C1 segment of cervical spinal cord (tissue), 14 donors: ENCODE measurements at regions not wholly inside any gene's neighbourhood (a gene's known extent, or its start where the extent isn't known, plus 50 kb on each side); places are given as distances from the start of the nearest gene placed in this dataset.
"Not testable (repeated sequence)": the region's sequence is repeated elsewhere in the genome, so short reads cannot be mapped to it uniquely, and the experiment has no call there.

Experiments
- DNase-seq, 14 donors: peaks; one replicate each; lab custom pipeline; 2025; lab: John Stamatoyannopoulos, UW

GRCh38 chr12:71385155-71385554 lies 54.4 kb upstream of the LGR5 start:
- DNase-seq: no peak

GRCh38 chr12:71376711-71377355 lies 62.8 kb upstream of the LGR5 start:
- not testable (repeated sequence) for DNase-seq

- no peak for DNase-seq
Observed at GRCh38 chr12:71371122-71371521, 68.5 kb upstream of the LGR5 start.

GRCh38 chr12:71360013-71360412 lies 79.6 kb upstream of the LGR5 start:
- DNase-seq: no peak

- no peak for DNase-seq
Observed at GRCh38 chr12:71356569-71356968, 83.0 kb upstream of the LGR5 start.

- DNase-seq: no peak
Observed at GRCh38 chr12:71354871-71355270, 84.7 kb upstream of the LGR5 start.

- no peak for DNase-seq
Observed at GRCh38 chr12:71353607-71354006, 86.0 kb upstream of the LGR5 start.

- DNase-seq: no peak
Observed at GRCh38 chr12:71349950-71350349, 89.6 kb upstream of the LGR5 start.

- DNase-seq: no peak
Observed at GRCh38 chr12:71338933-71339332, 100.7 kb upstream of the LGR5 start.

GRCh38 chr12:71335963-71336257 lies 103.7 kb upstream of the LGR5 start:
- no peak for DNase-seq

- DNase-seq: no peak
Observed at GRCh38 chr12:71335151-71335962, 104.2 kb upstream of the LGR5 start.

GRCh38 chr12:71333418-71333817 lies 106.2 kb upstream of the LGR5 start:
- no peak for DNase-seq

GRCh38 chr12:71329956-71330355 lies 109.6 kb upstream of the LGR5 start:
- no peak for DNase-seq

GRCh38 chr12:71321531-71321930 lies 118.1 kb upstream of the LGR5 start:
- DNase-seq: no peak

- DNase-seq: no peak
Observed at GRCh38 chr12:71321130-71321529, 118.5 kb upstream of the LGR5 start.

- DNase-seq: no peak
Observed at GRCh38 chr12:71315328-71315985, 124.1 kb upstream of the LGR5 start.

GRCh38 chr12:71312768-71313403 lies 126.7 kb upstream of the LGR5 start:
- no peak for DNase-seq

- DNase-seq: not testable (repeated sequence)
Observed at GRCh38 chr12:71311611-71312010, 128.0 kb upstream of the LGR5 start.

GRCh38 chr12:71306808-71307207 lies 132.8 kb upstream of the LGR5 start:
- no peak for DNase-seq

- DNase-seq: no peak
Observed at GRCh38 chr12:71304306-71304705, 135.3 kb upstream of the LGR5 start.

- no peak for DNase-seq
Observed at GRCh38 chr12:71303199-71303598, 136.4 kb upstream of the LGR5 start.
